ENCODE measurements at regions not wholly inside any gene's neighbourhood (a gene's known extent, or its start where the extent isn't known, plus 50 kb on each side); places are given as distances from the start of the nearest gene placed in this dataset.

- no peak overlapping the region for H3K27ac Mint-ChIP-seq
- no peaks in the 10 kb centered on the region for H3K4me1 Mint-ChIP-seq (ENCODE audit: unreplicated experiment)
- H3K9me3 Mint-ChIP-seq = no peaks in the 10 kb centered on the region
- H3K27me3 Mint-ChIP-seq = no peaks in the 10 kb centered on the region
- DNase-seq (ENCODE audit: extremely low spot score, unreplicated experiment) = no peak
- no peak for TF ChIP-seq CTCF (conservative IDR thresholded peaks at IDR 0.05)
- no peak overlapping the region for H3K4me3 Mint-ChIP-seq
- H3K36me3 Mint-ChIP-seq = no peaks in the 10 kb centered on the region
Observed at GRCh38 chr12:74119811-74120362, 417.7 kb upstream of the ATXN7L3B start.

DNA sequence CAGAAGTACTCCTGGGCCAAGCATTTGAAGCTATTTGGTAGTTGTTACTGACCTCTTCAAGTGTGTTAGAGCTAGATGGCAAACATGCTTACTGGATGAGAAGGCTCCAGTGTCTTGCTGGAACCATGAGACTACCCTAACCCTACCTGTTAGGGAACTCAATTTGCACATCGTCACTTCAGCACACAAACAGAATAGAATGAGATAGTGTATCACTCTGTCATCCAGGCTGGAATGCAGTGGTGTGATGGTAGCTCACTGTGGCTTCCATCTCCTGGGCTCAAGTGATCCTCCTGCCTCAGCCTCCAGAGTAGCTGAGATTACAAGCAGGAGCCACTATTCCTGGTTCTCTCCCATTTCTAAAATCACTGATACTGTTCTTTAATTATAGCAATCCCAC is 417.0 kb upstream of the ATXN7L3B start:
- Mint-ChIP-seq H3K4me3 (no peak overlapping the region), H3K9me3 (no peaks in the 10 kb centered on the region), H3K4me1 (ENCODE audit: unreplicated experiment) (no peaks in the 10 kb centered on the region), H3K36me3 (no peaks in the 10 kb centered on the region), H3K27ac (no peak overlapping the region), H3K27me3 (no peaks in the 10 kb centered on the region)
- TF ChIP-seq CTCF (conservative IDR thresholded peaks at IDR 0.05) = no peak
- DNase-seq (ENCODE audit: extremely low spot score, unreplicated experiment) = no peak

- DNase-seq (ENCODE audit: extremely low spot score, unreplicated experiment) = no peak
- H3K27me3 Mint-ChIP-seq = no peaks in the 10 kb centered on the region
- no peak overlapping the region for H3K4me3 Mint-ChIP-seq
- H3K36me3 Mint-ChIP-seq = no peaks in the 10 kb centered on the region
- H3K27ac Mint-ChIP-seq = no peak overlapping the region
- no peaks in the 10 kb centered on the region for H3K9me3 Mint-ChIP-seq
- H3K4me1 Mint-ChIP-seq (ENCODE audit: unreplicated experiment) = peaks cover 4% of the 10 kb centered on the region
- no peak for TF ChIP-seq CTCF (conservative IDR thresholded peaks at IDR 0.05)
Observed at GRCh38 chr12:74129702-74130101, 407.9 kb upstream of the ATXN7L3B start.

DNA sequence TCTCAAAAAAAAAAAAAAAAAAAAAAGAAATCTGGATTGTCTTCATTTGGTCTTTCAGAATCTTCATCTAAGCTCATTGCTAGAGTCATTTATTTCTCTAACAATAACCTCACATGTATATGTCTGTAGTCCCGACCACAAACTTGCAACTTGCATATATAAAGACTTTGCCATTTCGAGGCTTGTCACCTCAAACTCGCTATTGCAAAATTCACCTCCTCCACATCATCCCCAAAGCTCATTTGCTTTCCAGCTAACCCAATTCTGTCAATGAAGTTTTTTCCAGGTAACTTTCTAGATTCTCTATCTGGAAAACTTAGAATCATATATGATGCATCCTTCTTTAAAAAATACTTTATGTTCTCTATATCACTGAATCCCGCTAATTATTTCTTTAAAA is 393.2 kb upstream of the ATXN7L3B start:
- no peak overlapping the region for H3K4me3 Mint-ChIP-seq
- H3K4me1 Mint-ChIP-seq (ENCODE audit: unreplicated experiment) = no peaks in the 10 kb centered on the region
- DNase-seq (ENCODE audit: extremely low spot score, unreplicated experiment) = no peak
- TF ChIP-seq CTCF (conservative IDR thresholded peaks at IDR 0.05) = no peak
- H3K27ac Mint-ChIP-seq = no peak overlapping the region
- H3K36me3 Mint-ChIP-seq = no peaks in the 10 kb centered on the region
- no peaks in the 10 kb centered on the region for H3K27me3 Mint-ChIP-seq
- H3K9me3 Mint-ChIP-seq = no peaks in the 10 kb centered on the region

DNA sequence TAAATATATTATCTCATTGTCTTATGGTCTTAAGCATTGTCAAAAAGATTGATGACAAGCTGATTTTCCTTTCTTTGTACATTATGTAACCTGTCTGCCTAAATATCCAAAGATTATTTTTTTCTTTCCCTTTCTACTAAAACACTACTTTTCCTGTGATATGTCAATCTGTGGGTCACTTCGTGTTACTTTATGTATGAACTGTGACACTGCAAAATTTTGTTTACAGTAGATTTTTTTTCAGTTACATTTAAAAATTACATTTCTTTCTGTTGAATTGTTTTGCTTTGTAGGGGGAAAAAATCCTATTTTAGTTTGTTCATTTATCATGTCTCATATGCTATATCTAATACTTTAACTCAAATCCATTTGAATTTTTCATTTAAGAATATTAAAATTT is 392.3 kb upstream of the ATXN7L3B start:
- H3K27ac Mint-ChIP-seq = no peak overlapping the region
- H3K27me3 Mint-ChIP-seq = no peaks in the 10 kb centered on the region
- H3K36me3 Mint-ChIP-seq = no peaks in the 10 kb centered on the region
- no peak overlapping the region for H3K4me3 Mint-ChIP-seq
- no peak for TF ChIP-seq CTCF (conservative IDR thresholded peaks at IDR 0.05)
- H3K4me1 Mint-ChIP-seq (ENCODE audit: unreplicated experiment) = no peaks in the 10 kb centered on the region
- no peak for DNase-seq (ENCODE audit: extremely low spot score, unreplicated experiment)
- no peaks in the 10 kb centered on the region for H3K9me3 Mint-ChIP-seq

DNA sequence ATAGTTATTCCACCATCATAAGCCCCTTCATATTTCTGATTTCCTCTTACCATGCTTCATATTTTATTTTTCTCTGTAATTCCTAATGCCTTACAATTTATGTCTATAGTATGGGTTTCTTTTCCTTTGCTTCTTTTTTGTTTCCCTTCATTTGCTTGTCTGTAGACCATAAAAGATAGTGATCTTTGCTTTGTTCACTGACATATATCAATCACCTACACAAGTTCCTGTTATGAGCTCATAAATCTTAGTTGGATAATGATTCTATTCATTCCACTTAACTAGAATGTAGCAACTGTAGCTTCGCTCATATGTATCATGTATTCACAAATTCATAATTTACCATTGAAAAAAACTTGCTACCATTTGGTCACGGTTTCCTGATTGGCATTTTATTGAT is 388.8 kb upstream of the ATXN7L3B start:
- Mint-ChIP-seq H3K9me3 (no peaks in the 10 kb centered on the region), H3K4me3 (no peak overlapping the region), H3K4me1 (ENCODE audit: unreplicated experiment) (peaks cover 3% of the 10 kb centered on the region), H3K36me3 (no peaks in the 10 kb centered on the region), H3K27me3 (no peaks in the 10 kb centered on the region), H3K27ac (no peak overlapping the region)
- no peak for DNase-seq (ENCODE audit: extremely low spot score, unreplicated experiment)
- TF ChIP-seq CTCF (conservative IDR thresholded peaks at IDR 0.05) = no peak

Data from type B pancreatic cell (in vitro differentiated cells).